ENCODE measurements at regions not wholly inside any gene's neighbourhood (a gene's known extent, or its start where the extent isn't known, plus 50 kb on each side); places are given as distances from the start of the nearest gene placed in this dataset.

GRCh38 chr5:56321236-56321881, 88.2 kb upstream of the ANKRD55 start:
- H3K9me3 ChIP-seq (ENCODE audit: control extremely low read depth in 1 of 5, control insufficient read depth in 4 of 5, insufficient read depth in 2 of 5, low read depth in 1 of 5, low read length in 4 of 5) = no peaks in the 10 kb centered on the region
- H3K27me3 ChIP-seq (replicated peaks in 2 of 5; ENCODE audit: control insufficient read depth in 4 of 5, insufficient read depth in 5 of 5, low read length in 4 of 5) = no peaks in the 10 kb centered on the region
- CTCF ChIA-PET = no interaction called here
- POLR2A ChIA-PET = no interaction called here
- H3K4me3 ChIP-seq (ENCODE audit: control insufficient read depth in 1 of 7, extremely low read depth in 1 of 7, insufficient read depth in 4 of 7, low read depth in 2 of 7, low read length in 6 of 7) = no peak overlapping the region
- DNase-seq = no peak
- 89% methylated on average over 9 of the region's 10 CpGs for WGBS (ENCODE audit: insufficient coverage)
- no peaks in the 10 kb centered on the region for H3K36me3 ChIP-seq (ENCODE audit: control insufficient read depth in 4 of 4, insufficient read depth in 4 of 4, low read length in 3 of 4)
- no peak overlapping the region for H3K27ac ChIP-seq (ENCODE audit: insufficient read depth in 1 of 2, low read depth in 1 of 2, low read length in 2 of 2, poor library complexity in 1 of 2, severe bottlenecking in 2 of 2)
- peaks cover 0 to 5% (median 2%) of the 10 kb centered on the region in 4 experiments for H3K4me1 ChIP-seq (ENCODE audit: control extremely low read depth in 1 of 4, control insufficient read depth in 4 of 4, insufficient read depth in 4 of 4, low read length in 3 of 4)

- Histone ChIP-seq H3K9me3 (ENCODE audit: control extremely low read depth in 1 of 5, control insufficient read depth in 4 of 5, insufficient read depth in 2 of 5, low read depth in 1 of 5, low read length in 4 of 5) (no peaks in the 10 kb centered on the region), H3K4me1 (ENCODE audit: control extremely low read depth in 1 of 4, control insufficient read depth in 4 of 4, insufficient read depth in 4 of 4, low read length in 3 of 4) (no peaks in the 10 kb centered on the region), H3K4me3 (ENCODE audit: control insufficient read depth in 1 of 7, extremely low read depth in 1 of 7, insufficient read depth in 4 of 7, low read depth in 2 of 7, low read length in 6 of 7) (no peak overlapping the region), H3K36me3 (ENCODE audit: control insufficient read depth in 4 of 4, insufficient read depth in 4 of 4, low read length in 3 of 4) (no peaks in the 10 kb centered on the region), H3K27me3 (replicated peaks in 2 of 5; ENCODE audit: control insufficient read depth in 4 of 5, insufficient read depth in 5 of 5, low read length in 4 of 5) (no peaks in the 10 kb centered on the region), H3K27ac (ENCODE audit: insufficient read depth in 1 of 2, low read depth in 1 of 2, low read length in 2 of 2, poor library complexity in 1 of 2, severe bottlenecking in 2 of 2) (no peak overlapping the region)
- ChIA-PET POLR2A (no interaction called here), CTCF (no interaction called here)
- 100% methylated on average over 3 of the region's 3 CpGs for WGBS (ENCODE audit: insufficient coverage)
- no peak for DNase-seq
These were observed 87.6 kb upstream of the ANKRD55 start for GRCh38 chr5:56320686-56321085.

DNA sequence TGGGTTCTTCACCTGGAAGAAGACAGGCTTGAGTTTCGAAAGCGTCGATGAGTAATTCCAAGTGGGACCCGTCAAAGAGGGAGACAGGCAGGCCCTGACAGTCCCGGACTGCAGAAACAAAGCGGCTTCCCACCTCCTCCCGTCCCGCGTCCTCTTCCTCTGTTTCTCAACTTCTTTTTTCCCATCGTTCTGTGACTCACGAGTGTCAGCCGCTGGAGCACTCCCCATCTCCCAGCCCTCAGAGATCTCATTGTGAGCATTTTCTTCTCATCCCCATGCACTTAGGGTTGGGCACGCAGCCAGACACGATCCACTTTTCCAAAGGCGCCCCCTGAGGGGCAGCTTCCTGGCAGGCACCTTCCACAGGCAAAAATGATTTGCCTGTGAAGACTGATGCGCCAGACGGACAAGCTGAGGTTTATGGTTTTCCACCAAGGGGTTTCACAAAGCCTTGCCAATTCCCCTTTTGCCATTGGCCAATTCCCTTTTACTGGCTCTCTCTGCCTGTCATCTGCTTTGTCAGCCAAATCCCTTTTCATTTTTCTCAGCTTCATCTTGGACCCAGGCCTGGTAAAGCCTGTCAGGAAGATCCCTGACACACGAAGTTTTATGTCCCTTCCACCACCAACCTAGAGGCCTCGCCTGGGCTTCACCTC, 86.5 kb upstream of the ANKRD55 start:
- 94% methylated on average over 18 of the region's 19 CpGs for WGBS (ENCODE audit: insufficient coverage)
- CTCF ChIA-PET = no interaction called here
- H3K9me3 ChIP-seq (ENCODE audit: control extremely low read depth in 1 of 5, control insufficient read depth in 4 of 5, insufficient read depth in 2 of 5, low read depth in 1 of 5, low read length in 4 of 5) = no peaks in the 10 kb centered on the region
- POLR2A ChIA-PET = no interaction called here
- H3K27me3 ChIP-seq (replicated peaks in 2 of 5; ENCODE audit: control insufficient read depth in 4 of 5, insufficient read depth in 5 of 5, low read length in 4 of 5) = no peaks in the 10 kb centered on the region
- no peak overlapping the region for H3K27ac ChIP-seq (ENCODE audit: insufficient read depth in 1 of 2, low read depth in 1 of 2, low read length in 2 of 2, poor library complexity in 1 of 2, severe bottlenecking in 2 of 2)
- no peak for DNase-seq
- H3K4me3 ChIP-seq (ENCODE audit: control insufficient read depth in 1 of 7, extremely low read depth in 1 of 7, insufficient read depth in 4 of 7, low read depth in 2 of 7, low read length in 6 of 7) = no peak overlapping the region
- no peaks in the 10 kb centered on the region for H3K4me1 ChIP-seq (ENCODE audit: control extremely low read depth in 1 of 4, control insufficient read depth in 4 of 4, insufficient read depth in 4 of 4, low read length in 3 of 4)
- no peaks in the 10 kb centered on the region for H3K36me3 ChIP-seq (ENCODE audit: control insufficient read depth in 4 of 4, insufficient read depth in 4 of 4, low read length in 3 of 4)

- CTCF ChIA-PET = no interaction called here
- Histone ChIP-seq H3K9me3 (ENCODE audit: control extremely low read depth in 1 of 5, control insufficient read depth in 4 of 5, insufficient read depth in 2 of 5, low read depth in 1 of 5, low read length in 4 of 5) (no peaks in the 10 kb centered on the region), H3K4me1 (ENCODE audit: control extremely low read depth in 1 of 4, control insufficient read depth in 4 of 4, insufficient read depth in 4 of 4, low read length in 3 of 4) (no peaks in the 10 kb centered on the region), H3K27me3 (replicated peaks in 2 of 5; ENCODE audit: control insufficient read depth in 4 of 5, insufficient read depth in 5 of 5, low read length in 4 of 5) (no peaks in the 10 kb centered on the region), H3K36me3 (ENCODE audit: control insufficient read depth in 4 of 4, insufficient read depth in 4 of 4, low read length in 3 of 4) (no peaks in the 10 kb centered on the region), H3K27ac (ENCODE audit: insufficient read depth in 1 of 2, low read depth in 1 of 2, low read length in 2 of 2, poor library complexity in 1 of 2, severe bottlenecking in 2 of 2) (no peak overlapping the region), H3K4me3 (ENCODE audit: control insufficient read depth in 1 of 7, extremely low read depth in 1 of 7, insufficient read depth in 4 of 7, low read depth in 2 of 7, low read length in 6 of 7) (no peak overlapping the region)
- POLR2A ChIA-PET = no interaction called here
- WGBS (ENCODE audit: insufficient coverage) = 100% methylated on average over 2 of the region's 7 CpGs
- DNase-seq = no peak
These were observed 84.9 kb upstream of the ANKRD55 start for GRCh38 chr5:56317923-56318561.

DNA sequence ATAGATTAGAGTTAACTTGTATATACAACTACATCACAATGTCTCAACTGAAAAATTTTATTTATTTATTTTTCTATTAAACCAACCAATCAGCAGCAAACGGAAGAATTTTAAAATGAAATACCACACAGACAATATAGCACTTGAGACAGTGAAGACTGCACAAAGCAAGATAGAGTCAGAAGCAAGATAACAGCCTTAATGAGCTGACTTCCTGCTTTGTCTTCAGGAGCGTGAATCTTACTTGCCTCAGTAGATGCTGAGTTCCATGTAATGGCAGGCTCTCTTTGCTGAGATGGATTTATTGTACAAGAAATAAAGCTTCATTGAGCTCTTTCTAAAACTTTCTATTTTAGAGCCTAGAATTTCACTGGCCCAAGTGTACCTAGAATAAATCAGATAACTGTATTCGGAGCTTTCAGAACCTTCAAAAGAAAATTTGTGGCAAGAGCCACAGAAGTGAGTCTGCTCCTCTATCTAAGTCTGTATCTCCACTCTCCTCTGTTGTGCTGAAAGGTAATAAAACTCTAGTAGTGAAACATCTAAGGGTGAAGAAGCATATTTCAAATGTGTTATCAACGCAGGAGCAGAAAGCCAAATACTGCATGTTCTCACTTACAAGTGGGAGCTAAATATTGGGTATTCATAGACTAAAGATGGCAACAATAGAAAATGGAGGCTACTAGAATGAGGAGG, 83.3 kb upstream of the ANKRD55 start:
- Histone ChIP-seq H3K9me3 (ENCODE audit: control extremely low read depth in 1 of 5, control insufficient read depth in 4 of 5, insufficient read depth in 2 of 5, low read depth in 1 of 5, low read length in 4 of 5) (no peaks in the 10 kb centered on the region), H3K4me3 (ENCODE audit: control insufficient read depth in 1 of 7, extremely low read depth in 1 of 7, insufficient read depth in 4 of 7, low read depth in 2 of 7, low read length in 6 of 7) (no peak overlapping the region), H3K36me3 (ENCODE audit: control insufficient read depth in 4 of 4, insufficient read depth in 4 of 4, low read length in 3 of 4) (no peaks in the 10 kb centered on the region), H3K4me1 (ENCODE audit: control extremely low read depth in 1 of 4, control insufficient read depth in 4 of 4, insufficient read depth in 4 of 4, low read length in 3 of 4) (no peaks in the 10 kb centered on the region), H3K27me3 (replicated peaks in 2 of 5; ENCODE audit: control insufficient read depth in 4 of 5, insufficient read depth in 5 of 5, low read length in 4 of 5) (no peaks in the 10 kb centered on the region), H3K27ac (ENCODE audit: insufficient read depth in 1 of 2, low read depth in 1 of 2, low read length in 2 of 2, poor library complexity in 1 of 2, severe bottlenecking in 2 of 2) (no peak overlapping the region)
- POLR2A ChIA-PET = no interaction called here
- 96% methylated on average over 4 of the region's 4 CpGs for WGBS (ENCODE audit: insufficient coverage)
- DNase-seq = peak in 1 of 3 donors; percentile 22
- CTCF ChIA-PET = interaction anchor here (0.9 kb wide), 1 partner anchor 12 kb away, joined by 3 read pairs; no protein-coding TSS in a partner anchor

- CTCF ChIA-PET = no interaction called here
These were observed 81.4 kb upstream of the ANKRD55 start for GRCh38 chr5:56314529-56314928.

GRCh38 chr5:56313596-56313995, 80.5 kb upstream of the ANKRD55 start:
- no peak for DNase-seq
- CTCF ChIA-PET = interaction anchor here (1.0 kb wide), 1 partner anchor 19 kb away, joined by 3 read pairs; no protein-coding TSS in a partner anchor
- Histone ChIP-seq H3K4me3 (ENCODE audit: control insufficient read depth in 1 of 7, extremely low read depth in 1 of 7, insufficient read depth in 4 of 7, low read depth in 2 of 7, low read length in 6 of 7) (no peak overlapping the region), H3K36me3 (ENCODE audit: control insufficient read depth in 4 of 4, insufficient read depth in 4 of 4, low read length in 3 of 4) (no peaks in the 10 kb centered on the region), H3K27me3 (replicated peaks in 2 of 5; ENCODE audit: control insufficient read depth in 4 of 5, insufficient read depth in 5 of 5, low read length in 4 of 5) (no peaks in the 10 kb centered on the region), H3K4me1 (ENCODE audit: control extremely low read depth in 1 of 4, control insufficient read depth in 4 of 4, insufficient read depth in 4 of 4, low read length in 3 of 4) (peaks cover 1 to 11% (median 4%) of the 10 kb centered on the region in 4 experiments), H3K9me3 (ENCODE audit: control extremely low read depth in 1 of 5, control insufficient read depth in 4 of 5, insufficient read depth in 2 of 5, low read depth in 1 of 5, low read length in 4 of 5) (no peaks in the 10 kb centered on the region), H3K27ac (ENCODE audit: insufficient read depth in 1 of 2, low read depth in 1 of 2, low read length in 2 of 2, poor library complexity in 1 of 2, severe bottlenecking in 2 of 2) (no peak overlapping the region)
- POLR2A ChIA-PET = no interaction called here

More at GRCh38 chr5:56314529-56314928, 81.4 kb upstream of the ANKRD55 start:
- no peaks in the 10 kb centered on the region for H3K27me3 ChIP-seq (replicated peaks in 2 of 5; ENCODE audit: control insufficient read depth in 4 of 5, insufficient read depth in 5 of 5, low read length in 4 of 5)
- no peak for DNase-seq
- H3K27ac ChIP-seq (ENCODE audit: insufficient read depth in 1 of 2, low read depth in 1 of 2, low read length in 2 of 2, poor library complexity in 1 of 2, severe bottlenecking in 2 of 2) = no peak overlapping the region
- no peaks in the 10 kb centered on the region for H3K36me3 ChIP-seq (ENCODE audit: control insufficient read depth in 4 of 4, insufficient read depth in 4 of 4, low read length in 3 of 4)
- POLR2A ChIA-PET = no interaction called here
- WGBS (ENCODE audit: insufficient coverage) = 91% methylated on average over 5 of the region's 6 CpGs
- no peaks in the 10 kb centered on the region for H3K9me3 ChIP-seq (ENCODE audit: control extremely low read depth in 1 of 5, control insufficient read depth in 4 of 5, insufficient read depth in 2 of 5, low read depth in 1 of 5, low read length in 4 of 5)
- no peak overlapping the region for H3K4me3 ChIP-seq (ENCODE audit: control insufficient read depth in 1 of 7, extremely low read depth in 1 of 7, insufficient read depth in 4 of 7, low read depth in 2 of 7, low read length in 6 of 7)
- H3K4me1 ChIP-seq (ENCODE audit: control extremely low read depth in 1 of 4, control insufficient read depth in 4 of 4, insufficient read depth in 4 of 4, low read length in 3 of 4) = peaks cover 0 to 8% (median 2%) of the 10 kb centered on the region in 4 experiments
